NT2/D1 (cell line): ENCODE measurements at regions not wholly inside any gene's neighbourhood (a gene's known extent, or its start where the extent isn't known, plus 50 kb on each side); places are given as distances from the start of the nearest gene placed in this dataset.

Source experiments
- SUZ12 ChIP-seq: IDR thresholded peaks from 2 replicates; pipeline ENCODE4 v1.6.1; 2011; ENCODE audit not compliant: insufficient read length, insufficient read depth; ENCODE audit errors: extremely low read depth
- YY1 ChIP-seq: IDR thresholded peaks from 2 replicates; pipeline ENCODE4 v1.6.1; 2011; ENCODE audit not compliant: insufficient read length, insufficient read depth
- ZNF274 ChIP-seq: IDR thresholded peaks from 2 replicates; pipeline ENCODE4 v1.6.1; 2011; ENCODE audit warnings: mild to moderate bottlenecking, low read depth, low read length

GRCh38 chr13:111038887-111039286, 76.2 kb upstream of the ARHGEF7 start:
- no peak for TF ChIP-seq ZNF274
- TF ChIP-seq SUZ12: no peak
- no peak for TF ChIP-seq YY1
